ENCODE measurements at regions not wholly inside any gene's neighbourhood (a gene's known extent, or its start where the extent isn't known, plus 50 kb on each side); places are given as distances from the start of the nearest gene placed in this dataset.

GRCh38 chr4:56200275-56200674, 187.0 kb downstream of the AASDH start:
- DNase-seq: no peak

GRCh38 chr4:56198265-56198664, 189.0 kb downstream of the AASDH start:
- no peak for DNase-seq

- no peak for DNase-seq
Observed at GRCh38 chr4:56197387-56197786, 189.9 kb downstream of the AASDH start.

- DNase-seq: no peak
Observed at GRCh38 chr4:56195025-56195424, 192.3 kb downstream of the AASDH start.

- DNase-seq: no peak
Observed at GRCh38 chr4:56191534-56191933, 195.8 kb downstream of the AASDH start.

GRCh38 chr4:56187688-56188087, 199.6 kb downstream of the AASDH start:
- no peak for DNase-seq

GRCh38 chr4:56186808-56187523, 200.3 kb downstream of the AASDH start:
- no peak for DNase-seq

GRCh38 chr4:56185901-56186300, 201.4 kb downstream of the AASDH start:
- no peak for DNase-seq

GRCh38 chr4:56184214-56184613, 203.1 kb downstream of the AASDH start:
- no peak for DNase-seq

- DNase-seq: no peak
Observed at GRCh38 chr4:56183344-56183959, 203.8 kb downstream of the AASDH start.

GRCh38 chr4:56182356-56182755, 204.9 kb downstream of the AASDH start:
- no peak for DNase-seq

- no peak for DNase-seq
Observed at GRCh38 chr4:56181140-56181953, 205.9 kb downstream of the AASDH start.

GRCh38 chr4:56169061-56169460, 218.2 kb downstream of the AASDH start:
- DNase-seq: no peak

GRCh38 chr4:56164907-56165306, 216.2 kb downstream of the CEP135 start:
- DNase-seq: no peak

GRCh38 chr4:56160636-56161035, 211.9 kb downstream of the CEP135 start:
- no peak for DNase-seq

- DNase-seq: no peak
Observed at GRCh38 chr4:56158483-56158882, 209.7 kb downstream of the CEP135 start.

- DNase-seq: no peak
Observed at GRCh38 chr4:56156141-56156540, 207.4 kb downstream of the CEP135 start.

GRCh38 chr4:56155432-56155831, 206.7 kb downstream of the CEP135 start:
- DNase-seq: no peak

GRCh38 chr4:56149591-56149990, 200.8 kb downstream of the CEP135 start:
- no peak for DNase-seq

GRCh38 chr4:56148428-56148827, 199.7 kb downstream of the CEP135 start:
- no peak for DNase-seq

GRCh38 chr4:56147371-56147770, 198.6 kb downstream of the CEP135 start:
- DNase-seq: no peak

- DNase-seq: no peak
Observed at GRCh38 chr4:56146956-56147355, 198.2 kb downstream of the CEP135 start.

- DNase-seq: no peak
Observed at GRCh38 chr4:56142088-56142487, 193.3 kb downstream of the CEP135 start.

GRCh38 chr4:56139241-56139827, 190.6 kb downstream of the CEP135 start:
- DNase-seq: no peak

Data from 8988T (cell line).